GM21737 (cell line): ENCODE measurements at regions not wholly inside any gene's neighbourhood (a gene's known extent, or its start where the extent isn't known, plus 50 kb on each side); places are given as distances from the start of the nearest gene placed in this dataset.

ENCODE experiments used
- ATAC-seq: cut with Tn5 transposase; IDR thresholded peaks from one replicate; pipeline ENCODE4 v1.9.1; 2021; ENCODE audit warnings: mild to moderate bottlenecking, moderate library complexity; ENCODE audit not compliant: unreplicated experiment

GRCh38 chrX:39886282-39886681 lies 211.5 kb downstream of the BCOR start:
- ATAC-seq, result no peak

DNA sequence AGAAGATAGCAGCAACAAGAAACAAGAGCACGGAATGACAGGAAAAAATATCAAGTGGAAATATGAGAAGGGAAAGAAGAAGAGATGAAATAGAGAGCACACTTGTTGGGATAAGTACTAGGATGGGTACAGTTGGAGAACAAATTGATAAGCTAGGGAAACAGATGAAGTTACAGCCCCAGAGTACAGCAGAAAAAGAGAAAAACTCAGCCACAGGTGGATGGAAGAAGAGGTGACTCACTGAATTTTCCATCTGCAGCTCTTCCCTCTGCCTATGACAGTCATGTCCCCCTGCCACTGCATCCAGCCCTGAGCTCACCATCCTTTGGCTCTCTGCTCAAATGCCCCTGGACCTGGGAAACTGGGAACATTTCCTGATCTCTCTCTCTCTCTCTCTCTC lies 209.0 kb downstream of the BCOR start:
- ATAC-seq, result no peak

- ATAC-seq, result no peak
These were observed 208.1 kb downstream of the BCOR start for GRCh38 chrX:39889704-39890103.

GRCh38 chrX:39890807-39891206 lies 207.0 kb downstream of the BCOR start:
- ATAC-seq, result no peak

DNA sequence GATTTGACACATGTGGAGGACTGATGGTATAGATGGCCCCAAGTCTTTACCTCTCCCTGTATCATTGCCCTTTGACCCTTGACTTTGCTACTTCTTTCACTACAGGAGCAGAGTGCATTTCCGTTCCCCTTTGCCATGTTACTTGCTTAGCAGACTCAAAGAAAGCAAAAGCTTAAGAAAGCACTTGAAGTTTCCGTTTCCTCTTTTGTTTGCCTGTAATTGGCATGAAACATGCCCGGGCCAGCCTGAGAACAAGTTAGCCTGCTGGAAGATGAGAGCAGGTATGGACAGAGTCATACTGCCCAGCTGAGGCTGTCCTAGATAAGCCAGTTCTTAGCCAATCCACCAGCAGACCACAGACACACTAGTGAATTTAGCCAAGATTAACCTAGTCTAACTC lies 206.0 kb downstream of the BCOR start:
- ATAC-seq, result no peak

- no peak for ATAC-seq
These were observed 204.1 kb downstream of the BCOR start for GRCh38 chrX:39893417-39894338.

- ATAC-seq, result no peak
These were observed 203.1 kb downstream of the BCOR start for GRCh38 chrX:39894683-39895082.

DNA sequence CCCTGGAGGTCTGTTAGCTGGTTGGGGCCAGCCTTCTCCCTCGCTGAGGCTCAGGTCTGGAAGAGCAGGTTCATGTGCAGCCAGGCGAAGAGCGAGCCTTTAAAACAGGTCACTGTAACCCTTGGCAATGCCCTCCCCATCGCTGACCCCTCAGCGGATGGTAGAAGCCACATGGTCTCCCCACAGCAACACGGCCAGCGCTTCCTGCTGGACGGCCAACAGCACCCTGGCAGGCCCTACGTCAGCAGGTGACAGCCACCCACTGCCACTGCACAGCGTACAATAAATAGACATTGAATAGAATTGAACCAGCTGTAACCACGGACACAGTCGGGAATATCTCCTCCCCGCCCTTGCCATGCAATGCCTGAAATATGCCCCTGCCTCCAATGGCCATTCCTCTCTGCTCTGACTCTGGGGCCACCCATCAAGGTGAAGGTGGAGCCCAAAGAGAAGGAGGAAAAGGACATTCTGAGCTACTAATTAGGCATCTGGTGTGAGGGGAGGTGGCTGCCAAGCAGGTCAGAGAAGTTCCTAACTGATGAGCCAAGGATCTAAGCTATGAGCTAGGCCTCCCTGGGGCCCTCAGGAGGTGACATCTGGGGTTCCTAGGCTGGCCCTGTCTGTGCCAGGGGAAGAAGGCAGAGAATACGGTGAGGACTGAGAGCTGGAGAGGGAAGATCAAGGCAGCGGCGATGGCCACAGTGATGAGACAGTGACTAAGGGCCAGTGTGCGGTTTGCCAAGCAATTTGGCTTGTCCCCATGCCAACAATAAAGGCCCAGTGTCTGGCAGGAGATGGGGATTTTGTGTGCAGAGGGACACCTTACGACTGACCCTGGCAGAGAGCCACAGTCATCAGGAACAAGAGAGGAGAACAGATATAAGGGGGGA lies 202.3 kb downstream of the BCOR start:
- ATAC-seq, result no peak

DNA sequence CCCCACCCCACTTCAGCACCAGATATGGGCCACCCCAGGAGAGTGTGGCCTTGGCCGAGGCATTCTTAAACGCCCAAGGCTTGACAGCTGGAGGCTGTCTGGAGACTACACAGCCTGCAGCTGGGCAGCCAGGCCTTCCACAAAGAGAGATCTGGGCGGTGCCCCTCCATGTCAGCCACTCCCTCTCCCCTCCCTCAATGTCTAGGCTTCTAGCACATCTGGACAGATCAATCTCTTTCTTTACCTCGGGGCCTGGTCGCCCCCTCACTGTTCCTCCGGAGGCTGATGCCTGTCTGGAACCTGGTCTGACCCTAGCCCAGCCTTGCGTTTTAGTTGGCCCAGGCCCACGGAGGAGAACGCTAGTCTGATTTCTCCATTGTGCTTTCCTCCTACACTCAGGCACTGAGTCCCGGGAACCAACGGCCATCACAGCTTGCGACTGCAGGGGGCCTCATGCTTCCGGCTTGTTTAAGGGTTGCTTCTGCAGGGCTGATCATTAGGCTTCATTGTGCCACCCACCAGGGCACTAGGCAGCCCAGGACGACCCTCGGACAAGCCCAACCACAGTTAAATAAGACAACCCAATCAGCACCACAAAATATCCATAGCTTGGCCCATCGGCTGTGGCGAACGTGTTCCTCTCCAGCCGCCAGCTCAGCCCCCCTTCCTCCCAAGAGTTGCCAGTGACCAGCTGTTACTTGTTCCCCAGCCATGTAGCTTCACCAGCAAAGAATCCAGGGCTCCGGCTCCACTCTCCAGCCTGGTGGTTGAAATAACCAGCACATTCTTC lies 200.6 kb downstream of the BCOR start:
- no peak for ATAC-seq

GRCh38 chrX:39897741-39898097 lies 200.0 kb downstream of the BCOR start:
- no peak for ATAC-seq

DNA sequence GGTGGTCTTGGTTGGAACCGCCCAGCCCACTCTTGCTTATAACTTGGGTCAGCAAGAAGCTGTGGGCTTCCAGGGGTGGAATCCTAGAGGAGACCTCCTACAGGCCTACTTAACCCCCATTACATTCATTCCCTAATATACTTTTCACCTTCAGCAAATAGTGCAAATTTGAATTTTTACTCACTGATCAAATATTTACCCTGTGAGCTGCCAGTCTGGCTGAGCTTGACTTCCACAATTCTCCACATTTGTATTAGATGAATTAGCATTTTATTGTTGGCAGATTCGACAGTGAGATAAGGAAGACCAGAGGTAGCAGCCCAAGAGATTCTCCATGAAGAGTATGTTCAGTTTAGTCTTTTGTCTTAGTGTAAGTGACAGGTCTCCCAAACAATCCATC lies 199.6 kb downstream of the BCOR start:
- no peak for ATAC-seq

GRCh38 chrX:39899059-39899458 lies 198.7 kb downstream of the BCOR start:
- ATAC-seq, result no peak

DNA sequence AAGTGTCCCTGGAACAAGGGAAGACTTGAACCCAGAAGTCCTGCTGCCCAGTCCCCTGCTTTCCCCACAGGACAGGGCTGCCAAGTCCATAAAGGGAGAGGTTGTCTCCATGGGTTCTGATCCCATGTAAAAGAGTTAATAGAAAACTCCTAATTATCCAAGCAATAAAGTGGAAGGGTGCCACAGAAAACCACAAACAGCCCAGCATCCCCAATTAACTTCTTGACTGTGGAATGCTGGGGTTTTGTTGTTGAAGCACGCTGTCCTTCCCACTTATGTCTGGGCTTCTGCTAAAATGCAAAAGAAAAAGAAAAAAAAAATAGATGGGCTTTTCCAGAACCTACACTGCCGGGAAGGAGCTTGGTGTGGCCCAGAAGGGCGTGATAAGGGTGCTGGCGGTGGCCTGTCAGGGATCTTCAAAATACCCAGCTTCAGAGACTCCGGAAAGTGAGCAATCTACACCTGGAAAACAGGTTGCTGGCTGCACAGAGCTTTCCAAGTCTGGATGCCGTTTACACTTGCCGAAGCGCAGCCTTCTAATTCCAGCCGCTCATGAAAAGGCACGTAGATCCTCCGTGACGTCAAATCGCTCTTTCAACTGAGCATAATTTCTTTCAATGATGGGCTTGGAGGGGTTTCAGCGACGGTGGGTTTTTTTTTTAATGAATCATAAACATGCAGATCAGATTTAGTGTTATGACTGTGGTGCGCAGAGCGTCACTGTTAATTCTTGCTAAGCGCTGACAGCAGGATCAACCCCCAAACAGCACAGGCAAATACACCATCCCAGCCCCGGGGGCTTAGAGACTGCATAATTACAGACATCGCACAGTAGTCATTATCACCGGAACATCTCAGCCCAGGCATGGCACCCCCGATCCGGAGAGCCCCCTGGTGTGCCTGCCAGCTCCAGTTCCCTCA lies 197.6 kb downstream of the BCOR start:
- no peak for ATAC-seq

DNA sequence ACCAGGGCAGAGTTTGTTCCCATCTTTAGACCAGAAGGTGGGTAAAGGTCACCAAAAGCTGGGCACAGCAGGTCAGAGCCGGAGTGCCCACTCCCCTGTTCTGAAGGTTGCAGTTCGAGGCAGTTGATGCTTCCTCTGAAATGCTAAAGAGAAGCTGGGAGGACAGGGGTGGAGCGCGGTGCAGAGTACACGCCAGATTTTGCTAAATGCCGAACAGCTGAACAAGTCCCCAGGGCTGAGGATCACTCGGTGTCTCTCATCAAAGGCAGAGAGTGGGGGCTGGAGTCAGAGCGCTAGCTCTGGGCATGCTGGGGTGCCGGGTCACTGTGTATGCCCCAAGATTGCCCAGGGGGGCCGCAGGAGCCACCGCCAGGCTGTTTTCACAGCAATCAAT lies 197.0 kb downstream of the BCOR start:
- no peak for ATAC-seq

DNA sequence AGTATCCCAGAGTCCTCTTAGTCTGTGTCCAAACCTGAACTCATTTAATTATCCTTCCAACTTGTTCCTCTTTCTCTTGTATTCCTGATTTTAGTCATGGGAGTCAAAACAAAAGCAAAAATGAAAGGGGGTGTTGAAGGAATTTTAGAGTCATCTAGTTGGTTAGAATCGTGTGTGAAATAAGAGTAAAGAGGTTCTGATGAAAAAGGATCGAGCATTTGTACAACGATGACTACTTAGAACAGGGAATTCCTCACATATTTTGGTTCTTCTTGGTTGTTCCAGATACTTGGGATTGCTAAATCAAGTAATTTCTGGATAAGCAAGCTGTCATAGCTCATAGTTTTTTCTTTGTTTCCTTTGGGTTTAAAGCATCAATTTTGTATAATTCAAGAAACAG lies 194.4 kb downstream of the BCOR start:
- ATAC-seq, result no peak

DNA sequence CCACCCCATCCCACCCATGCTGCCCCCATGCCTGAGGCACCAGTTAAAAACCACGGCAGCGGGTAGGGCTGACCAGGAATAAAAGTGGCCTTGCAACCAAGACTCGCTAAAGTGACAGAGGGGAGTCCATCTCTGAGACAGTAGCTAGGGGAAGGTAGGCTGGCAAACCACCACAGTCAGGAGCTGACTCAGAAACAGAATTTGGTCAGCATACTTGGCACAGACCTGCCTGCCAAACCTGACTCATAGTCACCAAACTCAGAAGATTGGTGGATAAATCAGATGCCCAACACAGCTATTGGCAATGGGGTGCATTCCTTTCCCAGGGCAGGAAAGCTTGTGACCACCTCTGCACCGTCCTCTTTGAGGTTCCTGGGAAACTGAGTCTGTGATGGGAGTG lies 193.8 kb downstream of the BCOR start:
- ATAC-seq, result no peak

GRCh38 chrX:39904816-39905537 lies 192.8 kb downstream of the BCOR start:
- no peak for ATAC-seq

- no peak for ATAC-seq
These were observed 192.2 kb downstream of the BCOR start for GRCh38 chrX:39905538-39905891.

- no peak for ATAC-seq
These were observed 191.8 kb downstream of the BCOR start for GRCh38 chrX:39905946-39906345.
